Astrocyte of the cerebellum (primary cell): ENCODE measurements at regions not wholly inside any gene's neighbourhood (a gene's known extent, or its start where the extent isn't known, plus 50 kb on each side); places are given as distances from the start of the nearest gene placed in this dataset.

ENCODE experiments used
- DNase-seq: peaks from one replicate; pipeline ENCODE4 v3.0.0-alpha.2; 2011; ENCODE audit warnings: low read depth
- H3K4me3 ChIP-seq: 2 replicates; pipeline ENCODE4 v1.5.1; 2011; ENCODE audit warnings: mild to moderate bottlenecking, low read depth, low read length, moderate library complexity
- in situ Hi-C: cut with HindIII; loops from 2 replicates; pipeline ENCODE4 v1.10.0; 2017; ENCODE audit warnings: low sequenced_read_pairs
- TF ChIP-seq, protein P1 (sequence below): IDR thresholded peaks from 2 replicates; pipeline ENCODE4 v1.5.1; 2012; ENCODE audit warnings: low read length, low read depth, moderate library complexity, mild to moderate bottlenecking; ENCODE audit errors: missing control alignments

DNA sequence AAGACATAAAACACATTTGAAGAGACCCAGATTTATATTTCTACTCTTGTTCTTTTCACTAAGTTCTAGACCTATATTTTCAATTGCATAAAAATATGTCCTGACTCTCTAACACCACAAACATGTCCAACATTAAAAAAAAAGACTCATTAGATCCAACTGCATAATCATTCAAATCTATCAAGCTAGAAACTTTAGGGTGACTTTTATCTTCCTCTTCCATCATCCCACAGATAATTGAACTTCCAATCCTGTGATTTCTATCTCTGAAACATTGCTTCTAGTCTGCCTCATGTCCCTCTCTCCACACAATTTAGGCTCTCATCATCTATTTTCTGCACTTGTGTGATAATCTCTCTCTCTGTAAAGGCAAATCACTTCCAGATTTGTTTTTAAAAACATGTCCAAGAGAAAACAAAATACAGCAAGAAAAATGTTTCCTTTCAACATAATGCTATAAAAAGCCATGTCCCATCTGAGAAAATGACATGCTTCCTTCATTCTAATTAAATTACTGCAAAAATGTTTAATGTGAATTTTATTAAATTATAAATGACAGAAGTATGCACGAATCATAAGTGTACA is 615.9 kb downstream of the RNF144B start:
- no peak for DNase-seq
- TF ChIP-seq, protein P1, sequence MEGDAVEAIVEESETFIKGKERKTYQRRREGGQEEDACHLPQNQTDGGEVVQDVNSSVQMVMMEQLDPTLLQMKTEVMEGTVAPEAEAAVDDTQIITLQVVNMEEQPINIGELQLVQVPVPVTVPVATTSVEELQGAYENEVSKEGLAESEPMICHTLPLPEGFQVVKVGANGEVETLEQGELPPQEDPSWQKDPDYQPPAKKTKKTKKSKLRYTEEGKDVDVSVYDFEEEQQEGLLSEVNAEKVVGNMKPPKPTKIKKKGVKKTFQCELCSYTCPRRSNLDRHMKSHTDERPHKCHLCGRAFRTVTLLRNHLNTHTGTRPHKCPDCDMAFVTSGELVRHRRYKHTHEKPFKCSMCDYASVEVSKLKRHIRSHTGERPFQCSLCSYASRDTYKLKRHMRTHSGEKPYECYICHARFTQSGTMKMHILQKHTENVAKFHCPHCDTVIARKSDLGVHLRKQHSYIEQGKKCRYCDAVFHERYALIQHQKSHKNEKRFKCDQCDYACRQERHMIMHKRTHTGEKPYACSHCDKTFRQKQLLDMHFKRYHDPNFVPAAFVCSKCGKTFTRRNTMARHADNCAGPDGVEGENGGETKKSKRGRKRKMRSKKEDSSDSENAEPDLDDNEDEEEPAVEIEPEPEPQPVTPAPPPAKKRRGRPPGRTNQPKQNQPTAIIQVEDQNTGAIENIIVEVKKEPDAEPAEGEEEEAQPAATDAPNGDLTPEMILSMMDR = no peak
- H3K4me3 ChIP-seq = no peak overlapping the region
- in situ Hi-C loops = no loop called here

- in situ Hi-C loops = no loop called here
- DNase-seq = no peak
- TF ChIP-seq, protein P1 = no peak
- no peak overlapping the region for H3K4me3 ChIP-seq
Measured at GRCh38 chr6:19004176-19004575, 617.0 kb downstream of the RNF144B start.

GRCh38 chr6:19009769-19010168 is 622.6 kb downstream of the RNF144B start:
- TF ChIP-seq, protein P1 = no peak
- H3K4me3 ChIP-seq = no peak overlapping the region
- in situ Hi-C loops = no loop called here
- no peak for DNase-seq

DNA sequence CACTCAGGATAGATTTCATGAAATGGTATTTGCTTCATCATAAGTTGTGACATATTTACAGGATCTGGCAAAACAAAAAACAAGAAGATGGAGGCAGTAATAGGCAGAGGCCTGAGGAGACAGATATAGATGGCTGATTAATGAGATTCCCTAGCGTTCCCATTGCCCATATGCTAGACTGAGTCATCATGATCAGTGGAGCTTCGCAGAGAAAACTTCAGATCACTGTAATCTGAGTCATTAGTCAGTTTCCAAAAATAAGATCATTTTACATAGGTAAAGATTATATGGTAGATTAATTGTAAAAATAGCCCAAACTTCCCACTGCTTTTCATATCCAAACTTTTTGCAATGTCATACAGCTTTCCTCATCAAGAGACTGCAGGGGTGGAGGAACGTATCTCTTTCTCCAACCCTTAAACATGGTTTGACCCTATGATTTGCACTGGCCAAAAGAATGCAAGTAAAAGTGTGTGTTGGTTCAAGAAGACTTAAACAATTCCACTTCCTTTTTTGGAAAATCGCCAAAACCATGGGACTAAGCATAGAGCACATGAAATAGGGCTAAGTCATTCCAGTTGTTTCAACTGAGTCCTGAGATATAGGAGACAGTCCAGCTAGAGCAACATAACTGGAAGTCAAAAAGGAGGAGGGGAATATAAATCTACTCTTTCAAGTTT is 626.0 kb downstream of the RNF144B start:
- in situ Hi-C loops = no loop called here
- TF ChIP-seq, protein P1 = no peak
- DNase-seq = no peak
- no peak overlapping the region for H3K4me3 ChIP-seq

DNA sequence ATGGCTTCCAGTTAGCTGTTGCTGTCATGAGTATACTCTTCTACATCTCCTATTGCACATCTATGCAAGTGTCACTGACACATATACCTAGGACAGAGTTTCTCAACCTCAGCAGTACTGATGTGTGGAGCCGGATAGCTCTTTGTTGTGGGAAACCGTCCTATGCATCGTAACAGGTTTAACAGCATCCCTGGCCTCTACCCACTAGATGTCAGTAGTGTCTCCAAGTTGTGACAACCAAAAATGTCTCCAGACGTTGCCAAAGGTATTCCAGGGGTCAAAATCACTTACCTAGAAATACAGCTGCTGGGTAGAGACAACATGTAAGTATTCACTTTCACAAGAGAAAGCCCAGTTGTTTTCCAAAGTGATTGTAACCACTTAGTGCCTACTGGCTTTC is 637.6 kb downstream of the RNF144B start:
- peak; percentile 46 for DNase-seq
- H3K4me3 ChIP-seq = no peak overlapping the region
- in situ Hi-C loops = no loop called here
- TF ChIP-seq, protein P1 = peak; percentile 80

- TF ChIP-seq, protein P1 = no peak
- in situ Hi-C loops = no loop called here
- DNase-seq = no peak
Measured at GRCh38 chr6:19028201-19028600, 641.1 kb downstream of the RNF144B start.

More at GRCh38 chr6:19028201-19028600, 641.1 kb downstream of the RNF144B start:
- H3K4me3 ChIP-seq = no peak overlapping the region
